Skeletal muscle cell (primary cell): ENCODE measurements at regions not wholly inside any gene's neighbourhood (a gene's known extent, or its start where the extent isn't known, plus 50 kb on each side); places are given as distances from the start of the nearest gene placed in this dataset.
"Not testable (repeated sequence)": the region's sequence is repeated elsewhere in the genome, so short reads cannot be mapped to it uniquely, and the experiment has no call there.

Experiments
- DNase-seq: peaks from one replicate; pipeline ENCODE4 v3.0.0-alpha.2; 2010; ENCODE audit warnings: low read depth
- H3K4me3 ChIP-seq: 2 replicates; pipeline ENCODE4 v1.5.1; 2011; ENCODE audit warnings: low read depth, mild to moderate bottlenecking, control low read depth, low read length, moderate library complexity

- no peak overlapping the region for H3K4me3 ChIP-seq
- no peak for DNase-seq
These were observed 60.0 kb upstream of the BANK1 start for GRCh38 chr4:101730291-101731117.

DNA sequence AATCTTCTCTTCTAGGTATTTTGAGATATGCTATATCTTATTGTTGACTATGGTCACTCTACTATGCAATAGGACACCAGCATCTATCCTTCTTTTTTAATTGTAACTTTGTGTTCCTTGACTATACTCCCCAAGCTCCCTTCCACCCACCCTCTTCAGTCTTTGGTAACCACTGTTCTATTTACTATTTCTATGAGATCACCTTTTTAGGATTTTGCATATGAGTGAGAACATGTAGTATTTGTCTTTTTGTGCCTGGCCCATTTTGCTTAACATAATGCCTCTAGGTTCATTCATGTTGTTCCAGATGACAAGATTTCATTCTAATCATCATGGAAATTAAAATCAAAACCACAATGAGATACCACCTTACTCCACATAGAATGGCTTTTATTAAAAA lies 63.3 kb upstream of the BANK1 start:
- no peak overlapping the region for H3K4me3 ChIP-seq
- DNase-seq, result no peak

GRCh38 chr4:101724093-101724492 lies 66.4 kb upstream of the BANK1 start:
- no peak for DNase-seq
- H3K4me3 ChIP-seq, result no peak overlapping the region

DNA sequence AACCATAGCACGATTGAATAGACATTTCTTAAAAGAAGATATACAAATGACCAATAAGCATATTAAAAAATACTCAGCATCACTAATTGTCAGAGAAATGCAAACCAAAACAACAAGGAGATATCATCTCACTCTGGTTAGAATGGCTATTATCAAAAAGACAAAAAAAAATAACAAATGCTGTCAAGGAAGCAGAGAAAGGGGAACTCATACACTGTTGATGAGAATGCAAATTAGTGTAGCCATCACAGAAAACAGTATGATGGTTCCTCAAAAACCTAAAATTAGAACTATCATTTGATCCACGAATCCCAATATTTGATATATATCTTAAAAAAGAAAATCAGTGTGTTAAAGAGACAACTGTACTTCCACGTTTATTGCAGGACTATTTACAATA lies 71.7 kb upstream of the BANK1 start:
- DNase-seq, result no peak
- no peak overlapping the region for H3K4me3 ChIP-seq

- no peak overlapping the region for H3K4me3 ChIP-seq
- DNase-seq, result no peak
These were observed 78.8 kb upstream of the BANK1 start for GRCh38 chr4:101711590-101712260.

- no peak overlapping the region for H3K4me3 ChIP-seq
- DNase-seq, result no peak
These were observed 79.7 kb upstream of the BANK1 start for GRCh38 chr4:101710806-101711205.

DNA sequence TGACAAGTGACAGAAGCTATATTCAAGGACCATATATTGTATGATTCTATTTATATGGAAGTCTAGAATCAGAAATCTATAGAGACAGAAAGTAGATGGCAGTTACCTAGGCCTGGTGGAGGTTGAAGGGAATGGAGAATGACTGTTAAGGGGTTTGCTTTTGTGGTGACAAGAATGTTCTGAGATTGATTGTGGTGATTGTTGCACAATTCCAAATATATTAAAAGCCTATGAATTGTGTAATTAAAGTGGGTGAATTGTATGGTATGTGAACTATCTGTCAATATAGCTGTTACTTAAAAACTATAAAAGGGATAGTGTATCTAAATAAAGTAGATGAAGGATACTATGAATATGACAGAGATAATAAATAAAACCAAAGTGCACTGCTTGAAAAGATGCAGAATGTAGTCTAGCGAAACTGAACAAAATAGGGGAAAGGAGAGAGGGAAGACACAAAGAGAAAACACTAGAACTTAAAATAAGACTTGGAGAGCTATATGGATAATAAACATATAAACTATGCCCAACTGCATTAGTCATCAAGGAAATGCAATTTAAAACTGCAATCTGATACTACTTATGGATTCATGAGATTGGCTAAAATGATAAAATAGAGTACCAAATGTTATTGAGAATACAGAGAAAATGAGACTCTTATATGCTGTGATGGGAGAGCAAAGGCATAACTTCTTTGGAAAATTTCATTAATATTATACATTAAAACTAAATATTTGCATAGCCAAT lies 82.1 kb upstream of the BANK1 start:
- no peak for DNase-seq
- no peak overlapping the region for H3K4me3 ChIP-seq

- no peak for DNase-seq
- H3K4me3 ChIP-seq, result no peak overlapping the region
These were observed 82.9 kb upstream of the BANK1 start for GRCh38 chr4:101707596-101707995.

DNA sequence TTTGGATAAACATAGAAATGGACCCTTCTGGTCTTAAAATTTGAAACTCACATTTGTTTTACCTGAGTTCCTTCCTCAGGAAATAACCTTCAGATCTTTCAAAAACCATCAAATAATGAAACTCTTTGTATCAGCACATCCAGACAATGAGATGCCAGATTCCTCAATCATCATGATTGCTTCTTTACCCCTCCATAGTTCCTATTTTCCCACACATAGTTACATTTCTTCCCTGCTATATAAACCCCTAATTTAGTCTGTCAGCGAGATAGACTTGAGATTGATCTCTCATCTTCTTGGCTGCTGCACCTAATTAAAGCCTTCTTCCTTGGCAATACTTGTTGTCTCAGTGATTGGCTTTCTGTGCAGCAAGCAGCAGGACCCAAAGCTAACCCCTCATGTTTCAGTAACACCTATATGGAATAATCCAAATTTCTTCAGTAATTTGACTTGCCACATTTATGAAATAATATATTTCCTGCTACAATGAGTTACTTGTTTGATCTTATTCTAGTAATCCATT lies 83.9 kb upstream of the BANK1 start:
- H3K4me3 ChIP-seq, result no peak overlapping the region
- DNase-seq, result no peak

DNA sequence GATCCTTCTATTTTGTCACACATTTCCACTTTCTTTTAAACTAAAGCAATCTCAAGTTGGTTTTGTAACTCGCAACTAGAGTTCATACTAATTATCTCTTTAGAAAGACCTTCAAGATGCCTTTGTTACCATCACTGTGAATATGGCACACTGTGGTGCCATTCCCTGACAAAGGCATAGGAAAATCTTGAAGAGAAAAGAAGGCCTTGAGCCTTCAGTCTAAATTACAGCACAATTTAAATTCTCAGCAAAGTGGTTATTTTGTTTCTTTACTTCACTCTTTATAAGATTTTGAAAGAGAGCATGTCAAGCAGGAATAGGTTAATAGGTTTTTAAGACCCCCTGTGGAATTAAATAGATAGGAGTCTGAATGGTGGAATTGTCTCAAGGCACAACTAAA lies 89.0 kb upstream of the BANK1 start:
- no peak overlapping the region for H3K4me3 ChIP-seq
- no peak for DNase-seq

DNA sequence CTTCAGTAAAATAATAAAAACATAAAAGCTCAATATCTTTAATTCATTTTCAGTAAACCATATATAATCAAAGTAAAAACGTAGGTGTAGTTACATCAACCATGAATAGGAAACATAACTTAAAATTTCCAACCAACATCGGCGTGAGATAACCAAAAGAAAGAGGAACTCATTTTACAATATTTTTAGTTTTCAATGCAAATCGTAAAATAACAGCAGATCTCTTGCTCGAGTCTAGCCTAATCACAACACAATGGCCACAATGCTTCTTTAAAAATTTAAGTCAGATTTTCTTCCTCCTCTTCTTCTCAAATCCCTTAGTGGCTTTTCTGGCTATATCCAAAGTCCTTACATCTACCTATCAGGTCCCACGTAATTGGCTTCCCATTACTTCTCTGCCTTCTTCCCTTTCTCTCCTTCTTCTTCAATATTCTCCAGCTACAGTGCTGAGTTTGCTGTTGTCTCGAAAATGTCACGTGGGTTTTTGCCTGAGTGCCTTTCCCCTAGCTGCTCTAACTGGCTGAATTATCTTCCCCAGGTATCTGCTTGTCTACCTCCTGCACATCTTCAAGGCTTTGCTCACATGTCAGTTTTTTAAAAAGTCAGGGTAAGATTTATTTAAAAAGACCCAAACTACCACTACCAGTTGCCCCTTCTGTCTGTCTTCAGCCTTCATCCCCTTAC lies 90.9 kb upstream of the BANK1 start:
- H3K4me3 ChIP-seq, result no peak overlapping the region
- no peak for DNase-seq

DNA sequence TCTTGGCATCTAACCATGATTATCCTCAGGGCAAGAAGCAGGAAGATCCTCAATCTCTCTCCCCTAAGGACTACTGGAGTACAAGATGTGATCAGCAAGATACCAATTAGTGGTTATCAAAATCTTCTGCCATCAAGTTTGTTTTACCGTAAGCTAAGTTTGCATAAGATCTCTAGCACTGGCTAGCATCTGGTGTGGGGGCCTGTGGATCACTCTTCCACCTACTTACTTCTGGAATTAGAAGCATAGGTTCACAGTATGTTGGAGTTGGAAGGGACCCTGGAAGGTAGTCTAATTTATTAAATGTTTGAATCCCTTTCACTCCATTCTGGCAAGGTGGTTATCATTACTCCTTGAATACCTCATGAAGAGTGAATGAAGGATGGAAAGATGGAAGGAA lies 93.3 kb upstream of the BANK1 start:
- DNase-seq, result no peak
- no peak overlapping the region for H3K4me3 ChIP-seq

GRCh38 chr4:101696276-101697010 lies 94.1 kb upstream of the BANK1 start:
- DNase-seq, result no peak
- no peak overlapping the region for H3K4me3 ChIP-seq

DNA sequence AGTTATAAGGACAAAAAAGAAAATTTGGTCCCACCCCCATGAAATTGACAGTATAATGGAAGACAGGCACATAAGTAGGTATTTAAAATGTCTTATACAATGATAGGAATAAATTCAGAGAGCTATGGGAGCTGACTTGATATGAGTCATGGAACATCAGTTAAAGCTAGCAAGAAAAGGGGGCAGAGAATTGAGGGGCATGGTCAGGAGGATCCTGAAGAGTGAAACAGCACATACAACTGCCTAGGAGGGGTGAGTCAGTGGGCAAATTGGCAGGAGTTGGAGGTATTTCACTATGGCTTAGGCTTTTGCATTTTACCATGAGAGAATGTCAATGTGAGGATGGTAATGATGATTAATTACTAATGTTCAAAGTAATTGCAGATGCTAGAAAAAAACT lies 95.4 kb upstream of the BANK1 start:
- no peak overlapping the region for H3K4me3 ChIP-seq
- DNase-seq, result no peak

DNA sequence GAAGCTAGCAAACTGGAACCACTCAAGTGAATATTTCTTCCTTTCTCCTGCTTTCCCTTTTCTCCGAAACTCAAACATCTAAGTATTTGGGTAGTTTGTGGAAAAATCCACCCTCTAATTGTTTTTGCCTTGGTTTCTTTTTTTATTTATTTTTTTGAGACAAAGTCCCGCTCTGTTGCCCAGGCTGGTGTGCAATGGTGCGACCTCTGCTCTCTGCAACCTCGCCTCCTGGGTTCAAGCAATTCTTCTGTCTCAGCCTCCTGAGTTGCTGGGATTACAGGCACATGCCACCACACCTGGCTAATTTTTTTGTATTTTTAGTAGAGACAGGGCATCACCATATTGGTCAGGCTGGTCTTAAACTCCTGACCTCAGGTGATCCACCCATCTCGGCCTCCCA lies 96.1 kb upstream of the BANK1 start:
- not testable (repeated sequence) for DNase-seq, H3K4me3 ChIP-seq

GRCh38 chr4:101693842-101694398 lies 96.6 kb upstream of the BANK1 start:
- DNase-seq, result no peak
- H3K4me3 ChIP-seq, result no peak overlapping the region

DNA sequence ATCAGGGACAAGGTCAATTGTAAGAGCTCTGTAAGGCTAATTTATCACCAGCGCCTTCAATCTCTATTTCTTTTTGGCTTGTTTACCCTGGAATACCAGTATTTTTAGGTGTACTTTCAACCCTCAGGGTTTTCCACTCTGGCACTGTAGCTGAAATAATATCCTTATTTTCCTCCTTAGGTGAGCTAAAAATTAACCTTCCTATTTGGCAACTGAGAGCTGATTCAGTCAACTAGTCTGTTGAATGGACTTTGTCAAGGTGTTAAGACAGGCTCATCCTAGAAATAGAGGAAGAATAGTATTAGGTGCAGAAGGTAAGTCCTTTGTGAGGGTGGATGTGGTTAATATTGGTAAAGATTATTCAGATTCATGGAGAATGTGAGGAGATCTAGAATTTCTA lies 101.3 kb upstream of the BANK1 start:
- H3K4me3 ChIP-seq, result no peak overlapping the region
- no peak for DNase-seq

DNA sequence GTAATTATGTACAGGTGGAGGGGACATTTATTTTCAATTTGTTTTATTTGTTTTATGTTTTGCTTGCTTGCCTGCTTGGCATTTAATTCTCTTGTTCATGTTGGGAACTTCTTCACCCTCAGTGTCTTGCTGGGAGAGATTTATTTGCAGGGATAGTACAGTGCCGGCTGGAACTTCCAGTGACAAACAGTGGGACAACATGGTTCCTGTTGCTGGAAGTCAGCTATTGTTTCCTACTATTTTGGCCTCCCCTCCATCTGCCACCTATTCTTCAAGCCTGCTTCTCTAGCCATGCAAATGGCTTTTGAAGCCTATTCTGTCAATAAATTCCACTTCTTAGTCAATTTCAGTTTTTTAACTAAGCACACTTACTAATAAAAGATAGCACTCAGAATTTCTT lies 105.4 kb upstream of the BANK1 start:
- DNase-seq, result no peak
- no peak overlapping the region for H3K4me3 ChIP-seq

GRCh38 chr4:101682946-101683345 lies 107.6 kb upstream of the BANK1 start:
- H3K4me3 ChIP-seq, result no peak overlapping the region
- no peak for DNase-seq
